ENCODE measurements at regions not wholly inside any gene's neighbourhood (a gene's known extent, or its start where the extent isn't known, plus 50 kb on each side); places are given as distances from the start of the nearest gene placed in this dataset.

DNA sequence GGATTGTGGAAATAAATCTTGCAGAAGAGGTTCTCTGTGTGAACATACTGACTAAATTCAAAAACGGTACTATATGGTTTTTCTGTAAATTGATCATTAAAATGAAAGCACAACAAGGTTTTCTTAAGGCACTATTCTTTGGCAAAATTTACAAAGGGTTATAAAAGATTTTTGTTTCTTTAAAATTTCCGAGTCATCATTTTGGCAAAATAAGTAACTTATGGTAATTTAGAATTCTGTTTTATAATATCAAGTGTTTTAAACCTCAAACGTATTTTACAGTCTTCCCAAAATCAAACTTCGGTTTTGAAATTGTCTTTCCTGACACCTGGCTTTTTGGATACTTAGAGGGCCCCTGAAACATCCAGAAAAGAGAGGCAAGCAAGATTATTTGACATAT, 101.9 kb upstream of the TFPI start:
- TF ChIP-seq EZH2 (IDR thresholded peaks at IDR 0.05; ENCODE audit: insufficient read depth, poor library complexity, severe bottlenecking) (no peak), EZH2phosphoT487 (IDR thresholded peaks at IDR 0.05; ENCODE audit: insufficient read depth, low read depth) (no peak)

Measured in GM23248 (cell line).